Subcutaneous abdominal adipose tissue (tissue), 5 donors: ENCODE measurements at regions not wholly inside any gene's neighbourhood (a gene's known extent, or its start where the extent isn't known, plus 50 kb on each side); places are given as distances from the start of the nearest gene placed in this dataset.
"Not testable (repeated sequence)": the region's sequence is repeated elsewhere in the genome, so short reads cannot be mapped to it uniquely, and the experiment has no call there.

ENCODE experiments used
- H3K27ac ChIP-seq: one replicate; pipeline ENCODE4 v1.7.0; 2013; ENCODE audit warnings: low read depth, mild to moderate bottlenecking, inconsistent platforms, low read length, moderate library complexity
- H3K27me3 ChIP-seq, 5 donors: one replicate each; pipeline ENCODE4 v1.7.0; 2013; ENCODE audit warnings: low read length in 5 of 5, inconsistent platforms in 1 of 5; ENCODE audit not compliant: control insufficient read depth in 5 of 5, insufficient read depth in 4 of 5
- H3K36me3 ChIP-seq, 5 donors: one replicate each; pipeline ENCODE4 v1.7.0; 2013; ENCODE audit warnings: low read length in 5 of 5; ENCODE audit not compliant: control insufficient read depth in 5 of 5, insufficient read depth in 5 of 5
- H3K4me1 ChIP-seq, 5 donors: one replicate each; pipeline ENCODE4 v1.7.0; 2013; ENCODE audit warnings: low read length in 5 of 5, mild to moderate bottlenecking in 3 of 5, moderate library complexity in 1 of 5; ENCODE audit not compliant: control insufficient read depth in 5 of 5, insufficient read depth in 5 of 5
- H3K4me3 ChIP-seq, 5 donors: one replicate each; pipeline ENCODE4 v1.7.0; 2013; ENCODE audit warnings: low read length in 5 of 5, low read depth in 1 of 5
- H3K9ac ChIP-seq, 5 donors: one replicate each; pipeline ENCODE4 v1.7.0; 2013; ENCODE audit warnings: low read length in 5 of 5, mild to moderate bottlenecking in 4 of 5, moderate library complexity in 3 of 5
- H3K9me3 ChIP-seq, 5 donors: one replicate each; pipeline ENCODE4 v1.7.0; 2013; ENCODE audit warnings: low read length in 5 of 5; ENCODE audit not compliant: control insufficient read depth in 5 of 5
- donor health status: healthy.
- donor health status: healthy.
- donor health status: healthy.
- donor health status: healthy.
- donor health status: healthy.

GRCh38 chr11:98040061-98040808 is 980.5 kb upstream of the CNTN5 start:
- H3K4me1 ChIP-seq = no peaks in the 10 kb centered on the region
- H3K9ac ChIP-seq = no peak overlapping the region
- no peak overlapping the region for H3K27ac ChIP-seq
- no peaks in the 10 kb centered on the region for H3K27me3 ChIP-seq
- H3K4me3 ChIP-seq = no peak overlapping the region
- H3K9me3 ChIP-seq = no peaks in the 10 kb centered on the region
- no peaks in the 10 kb centered on the region for H3K36me3 ChIP-seq

GRCh38 chr11:98047647-98048046 is 973.1 kb upstream of the CNTN5 start:
- H3K36me3 ChIP-seq = no peaks in the 10 kb centered on the region
- H3K4me1 ChIP-seq = no peaks in the 10 kb centered on the region
- no peak overlapping the region for H3K9ac ChIP-seq
- H3K9me3 ChIP-seq = no peaks in the 10 kb centered on the region
- H3K4me3 ChIP-seq = no peak overlapping the region
- no peaks in the 10 kb centered on the region for H3K27me3 ChIP-seq
- no peak overlapping the region for H3K27ac ChIP-seq

GRCh38 chr11:98053851-98054250 is 966.9 kb upstream of the CNTN5 start:
- Histone ChIP-seq H3K27me3 (no peaks in the 10 kb centered on the region), H3K27ac (no peak overlapping the region), H3K9ac (no peak overlapping the region), H3K9me3 (no peaks in the 10 kb centered on the region), H3K4me3 (no peak overlapping the region), H3K36me3 (no peaks in the 10 kb centered on the region), H3K4me1 (no peaks in the 10 kb centered on the region)

- Histone ChIP-seq H3K27ac (no peak overlapping the region), H3K4me3 (no peak overlapping the region), H3K9me3 (no peaks in the 10 kb centered on the region), H3K4me1 (no peaks in the 10 kb centered on the region), H3K36me3 (no peaks in the 10 kb centered on the region), H3K27me3 (no peaks in the 10 kb centered on the region), H3K9ac (no peak overlapping the region)
These were observed 963.8 kb upstream of the CNTN5 start for GRCh38 chr11:98056945-98057344.

GRCh38 chr11:98059488-98059887 is 961.3 kb upstream of the CNTN5 start:
- Histone ChIP-seq H3K4me1 (no peaks in the 10 kb centered on the region), H3K36me3 (no peaks in the 10 kb centered on the region), H3K27me3 (no peaks in the 10 kb centered on the region)

GRCh38 chr11:98060759-98061158 is 960.0 kb upstream of the CNTN5 start:
- Histone ChIP-seq H3K4me1 (no peaks in the 10 kb centered on the region), H3K27me3 (no peaks in the 10 kb centered on the region), H3K27ac (no peak overlapping the region), H3K4me3 (no peak overlapping the region), H3K36me3 (no peaks in the 10 kb centered on the region), H3K9me3 (no peaks in the 10 kb centered on the region), H3K9ac (no peak overlapping the region)

More at GRCh38 chr11:98059488-98059887, 961.3 kb upstream of the CNTN5 start:
- Histone ChIP-seq H3K27ac (no peak overlapping the region), H3K9ac (no peak overlapping the region), H3K9me3 (no peaks in the 10 kb centered on the region), H3K4me3 (no peak overlapping the region)

GRCh38 chr11:98061858-98062257 is 958.9 kb upstream of the CNTN5 start:
- no peaks in the 10 kb centered on the region for H3K4me1 ChIP-seq
- H3K27me3 ChIP-seq = no peaks in the 10 kb centered on the region
- no peak overlapping the region for H3K27ac ChIP-seq
- no peak overlapping the region for H3K4me3 ChIP-seq
- no peak overlapping the region for H3K9ac ChIP-seq
- no peaks in the 10 kb centered on the region for H3K9me3 ChIP-seq
- no peaks in the 10 kb centered on the region for H3K36me3 ChIP-seq

- no peak overlapping the region for H3K9ac ChIP-seq
- no peaks in the 10 kb centered on the region for H3K36me3 ChIP-seq
- peaks cover 0 to 2% (median 0%) of the 10 kb centered on the region in 5 donors for H3K4me1 ChIP-seq
- no peak overlapping the region for H3K27ac ChIP-seq
- no peaks in the 10 kb centered on the region for H3K27me3 ChIP-seq
- no peak overlapping the region for H3K4me3 ChIP-seq
- H3K9me3 ChIP-seq = no peaks in the 10 kb centered on the region
These were observed 958.0 kb upstream of the CNTN5 start for GRCh38 chr11:98062714-98063113.

GRCh38 chr11:98068251-98068650 is 952.5 kb upstream of the CNTN5 start:
- no peak overlapping the region for H3K27ac ChIP-seq
- peaks cover 0 to 5% (median 0%) of the 10 kb centered on the region in 5 donors for H3K4me1 ChIP-seq
- no peak overlapping the region for H3K9ac ChIP-seq
- no peaks in the 10 kb centered on the region for H3K27me3 ChIP-seq
- H3K9me3 ChIP-seq = no peaks in the 10 kb centered on the region
- no peak overlapping the region for H3K4me3 ChIP-seq
- no peaks in the 10 kb centered on the region for H3K36me3 ChIP-seq

GRCh38 chr11:98069147-98069546 is 951.6 kb upstream of the CNTN5 start:
- not testable (repeated sequence) for H3K27ac ChIP-seq

More at GRCh38 chr11:98069147-98069546, 951.6 kb upstream of the CNTN5 start:
- H3K36me3 ChIP-seq, H3K4me1 ChIP-seq, H3K4me3 ChIP-seq, H3K9me3 ChIP-seq, H3K9ac ChIP-seq, H3K27me3 ChIP-seq: not testable (repeated sequence)
